HG02870 (cell line): ENCODE measurements at regions not wholly inside any gene's neighbourhood (a gene's known extent, or its start where the extent isn't known, plus 50 kb on each side); places are given as distances from the start of the nearest gene placed in this dataset.
"Not testable (repeated sequence)": the region's sequence is repeated elsewhere in the genome, so short reads cannot be mapped to it uniquely, and the experiment has no call there.

Experiments used
- ATAC-seq: cut with Tn5 transposase; IDR thresholded peaks from one replicate; pipeline ENCODE4 v1.9.1; 2021; ENCODE audit warnings: mild to moderate bottlenecking, moderate library complexity; ENCODE audit not compliant: unreplicated experiment

- not testable (repeated sequence) for ATAC-seq
These were observed 357.7 kb downstream of the FAM170A start for GRCh38 chr5:119987077-119987476.

GRCh38 chr5:119991625-119992024 lies 362.3 kb downstream of the FAM170A start:
- no peak for ATAC-seq

GRCh38 chr5:119996128-119996527 lies 366.8 kb downstream of the FAM170A start:
- no peak for ATAC-seq

- no peak for ATAC-seq
These were observed 378.2 kb downstream of the FAM170A start for GRCh38 chr5:120007598-120007997.

GRCh38 chr5:120012431-120012830 lies 383.1 kb downstream of the FAM170A start:
- no peak for ATAC-seq

GRCh38 chr5:120014535-120014934 lies 385.2 kb downstream of the FAM170A start:
- no peak for ATAC-seq

GRCh38 chr5:120016717-120017382 lies 387.5 kb downstream of the FAM170A start:
- ATAC-seq: no peak

GRCh38 chr5:120017513-120017912 lies 388.2 kb downstream of the FAM170A start:
- no peak for ATAC-seq

- no peak for ATAC-seq
These were observed 405.8 kb downstream of the FAM170A start for GRCh38 chr5:120035181-120035580.

GRCh38 chr5:120035815-120036577 lies 406.6 kb downstream of the FAM170A start:
- ATAC-seq: no peak

- no peak for ATAC-seq
These were observed 408.1 kb downstream of the FAM170A start for GRCh38 chr5:120037451-120037850.

- ATAC-seq: no peak
These were observed 409.8 kb downstream of the FAM170A start for GRCh38 chr5:120039111-120039510.

- no peak for ATAC-seq
These were observed 414.1 kb downstream of the FAM170A start for GRCh38 chr5:120043431-120043830.

GRCh38 chr5:120052916-120053828 lies 410.9 kb upstream of the PRR16 start:
- ATAC-seq: no peak

GRCh38 chr5:120053841-120054240 lies 410.3 kb upstream of the PRR16 start:
- no peak for ATAC-seq

GRCh38 chr5:120055858-120056257 lies 408.2 kb upstream of the PRR16 start:
- no peak for ATAC-seq

GRCh38 chr5:120062515-120062917 lies 401.6 kb upstream of the PRR16 start:
- ATAC-seq: no peak

GRCh38 chr5:120072068-120072761 lies 391.9 kb upstream of the PRR16 start:
- ATAC-seq: no peak

- ATAC-seq: no peak
These were observed 390.4 kb upstream of the PRR16 start for GRCh38 chr5:120073722-120074121.

- no peak for ATAC-seq
These were observed 383.3 kb upstream of the PRR16 start for GRCh38 chr5:120080781-120081180.
